ENCODE measurements at regions not wholly inside any gene's neighbourhood (a gene's known extent, or its start where the extent isn't known, plus 50 kb on each side); places are given as distances from the start of the nearest gene placed in this dataset.

GRCh38 chr3:177331203-177331835, 134.0 kb upstream of the TBL1XR1 start:
- no peak for TF ChIP-seq CTCF (IDR thresholded peaks at IDR 0.05)
- TF ChIP-seq POLR2A (IDR thresholded peaks at IDR 0.05), result no peak
